ENCODE measurements at regions not wholly inside any gene's neighbourhood (a gene's known extent, or its start where the extent isn't known, plus 50 kb on each side); places are given as distances from the start of the nearest gene placed in this dataset.

DNA sequence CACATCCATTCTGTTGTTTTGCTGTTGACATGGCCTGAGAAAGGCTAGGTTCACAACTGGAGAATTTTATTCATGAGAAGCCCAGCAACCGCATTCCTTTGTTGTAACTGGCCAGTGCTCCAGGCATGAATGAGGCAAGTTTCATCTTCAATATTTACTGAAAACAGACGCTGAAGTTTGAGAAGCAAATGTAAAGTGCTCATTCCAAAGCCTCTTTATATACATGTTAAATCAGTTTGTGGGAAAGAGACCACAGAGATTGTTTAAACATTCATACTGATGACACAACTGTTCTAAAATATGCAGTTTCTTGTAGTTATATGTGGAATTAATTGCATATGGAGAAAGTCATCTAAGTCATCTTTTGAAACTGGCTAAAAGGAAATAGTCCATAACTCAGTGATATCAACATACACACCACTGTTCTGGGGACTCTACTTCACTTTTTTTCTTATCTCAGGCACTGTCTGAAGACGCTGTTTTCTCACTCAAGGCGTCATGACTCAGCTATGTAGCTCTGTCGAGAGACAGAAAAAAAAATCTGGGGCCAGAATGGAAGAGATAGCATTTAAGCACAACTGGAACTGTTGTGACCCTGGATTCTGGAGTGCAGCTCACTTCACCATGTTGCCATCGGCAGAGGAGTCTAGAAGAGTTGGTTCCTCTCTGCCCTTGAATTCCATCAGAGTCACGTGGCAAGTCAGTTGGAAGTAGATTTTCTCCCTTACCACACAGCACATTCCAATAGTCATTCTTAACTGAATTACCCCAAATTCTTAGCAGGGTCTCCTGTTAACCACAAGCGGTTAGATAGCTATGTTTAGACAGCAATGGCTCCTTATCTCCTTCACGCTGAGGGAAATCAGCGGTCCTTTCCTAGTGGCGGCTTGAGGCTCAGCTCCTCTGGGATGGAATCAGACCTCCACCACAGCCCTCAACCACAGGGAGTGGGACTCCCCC, 258.4 kb upstream of the HMGA2 start:
- DNase-seq = no peak
- TF ChIP-seq CTCF (IDR thresholded peaks at IDR 0.05) = no peak
- no peak for TF ChIP-seq POLR2A (IDR thresholded peaks at IDR 0.05)
- intact Hi-C loops (cut with DNase I) = no loop called here
- WGBS, 2 donors = 57 to 72% methylated on average over 11 of the region's 11 CpGs
- no peaks in the 10 kb centered on the region for H3K4me1 ChIP-seq
- peaks cover 0 to 2% (median 0%) of the 10 kb centered on the region in 4 donors for H3K27me3 ChIP-seq
- no peak overlapping the region for H3K4me3 ChIP-seq
- H3K27ac ChIP-seq = no peak overlapping the region
- no peaks in the 10 kb centered on the region for H3K36me3 ChIP-seq
- no peaks in the 10 kb centered on the region for H3K9me3 ChIP-seq

DNA sequence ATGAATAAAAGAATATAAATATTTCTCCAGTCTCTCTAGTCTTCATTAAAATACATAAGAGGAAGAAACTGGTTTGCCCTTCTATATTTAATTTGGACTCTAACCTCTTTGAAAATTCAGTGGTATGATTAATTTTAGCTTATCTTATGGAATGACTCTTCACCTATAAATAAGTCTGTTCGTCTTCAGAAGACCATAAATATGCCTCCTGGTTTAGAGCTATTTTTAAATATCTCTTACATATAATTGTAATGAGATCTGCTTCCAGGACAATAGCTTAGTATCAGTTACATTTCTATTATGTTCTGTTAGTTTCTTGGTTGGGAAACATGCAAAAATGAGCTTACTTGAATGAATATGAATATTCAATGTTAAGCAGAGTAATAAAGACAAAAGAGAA, 257.5 kb upstream of the HMGA2 start:
- intact Hi-C loops (cut with DNase I) = no loop called here
- no peaks in the 10 kb centered on the region for H3K36me3 ChIP-seq
- WGBS, 2 donors = 54 to 63% methylated on average over 1 of the region's 1 CpG
- H3K4me3 ChIP-seq = no peak overlapping the region
- no peak overlapping the region for H3K27ac ChIP-seq
- no peak for DNase-seq
- no peaks in the 10 kb centered on the region for H3K9me3 ChIP-seq
- peaks cover 0 to 2% (median 0%) of the 10 kb centered on the region in 4 donors for H3K27me3 ChIP-seq
- TF ChIP-seq CTCF (IDR thresholded peaks at IDR 0.05) (no peak), POLR2A (IDR thresholded peaks at IDR 0.05) (no peak)
- H3K4me1 ChIP-seq = no peaks in the 10 kb centered on the region

GRCh38 chr12:65567820-65568219, 256.5 kb upstream of the HMGA2 start:
- Histone ChIP-seq H3K9me3 (no peaks in the 10 kb centered on the region), H3K27ac (no peak overlapping the region), H3K27me3 (peaks cover 0 to 2% (median 0%) of the 10 kb centered on the region in 4 donors), H3K36me3 (no peaks in the 10 kb centered on the region), H3K4me1 (no peaks in the 10 kb centered on the region), H3K4me3 (no peak overlapping the region)
- no peak for DNase-seq
- TF ChIP-seq CTCF (IDR thresholded peaks at IDR 0.05) (no peak), POLR2A (IDR thresholded peaks at IDR 0.05) (no peak)
- 58% methylated on average over 3 of the region's 3 CpGs for WGBS, 2 donors
- intact Hi-C loops (cut with DNase I) = no loop called here

DNA sequence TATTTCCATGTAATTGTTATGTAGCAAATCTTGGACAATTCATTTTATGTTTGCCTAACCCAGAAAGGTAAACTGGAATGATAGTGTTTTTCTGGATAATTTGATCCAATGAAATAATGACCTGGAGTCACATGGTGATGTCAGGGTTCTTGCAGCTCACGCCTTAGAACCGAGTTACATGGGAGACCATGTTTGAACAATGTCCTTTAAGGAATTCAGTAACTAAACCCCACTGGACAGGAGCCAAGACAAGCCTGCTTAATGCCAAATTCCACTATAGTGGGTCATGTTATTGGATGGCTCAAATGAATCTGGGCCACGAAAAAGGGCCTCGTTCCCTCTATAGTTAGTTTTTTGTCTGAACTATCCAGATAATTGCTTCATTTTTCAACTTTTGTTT, 255.8 kb upstream of the HMGA2 start:
- H3K27ac ChIP-seq = no peak overlapping the region
- H3K4me3 ChIP-seq = no peak overlapping the region
- intact Hi-C loops (cut with DNase I) = no loop called here
- H3K4me1 ChIP-seq = no peaks in the 10 kb centered on the region
- 46 to 63% methylated on average over 4 of the region's 4 CpGs for WGBS, 2 donors
- TF ChIP-seq CTCF (IDR thresholded peaks at IDR 0.05) = no peak
- TF ChIP-seq POLR2A (IDR thresholded peaks at IDR 0.05) = no peak
- H3K36me3 ChIP-seq = no peaks in the 10 kb centered on the region
- H3K9me3 ChIP-seq = no peaks in the 10 kb centered on the region
- no peaks in the 10 kb centered on the region for H3K27me3 ChIP-seq
- no peak for DNase-seq

DNA sequence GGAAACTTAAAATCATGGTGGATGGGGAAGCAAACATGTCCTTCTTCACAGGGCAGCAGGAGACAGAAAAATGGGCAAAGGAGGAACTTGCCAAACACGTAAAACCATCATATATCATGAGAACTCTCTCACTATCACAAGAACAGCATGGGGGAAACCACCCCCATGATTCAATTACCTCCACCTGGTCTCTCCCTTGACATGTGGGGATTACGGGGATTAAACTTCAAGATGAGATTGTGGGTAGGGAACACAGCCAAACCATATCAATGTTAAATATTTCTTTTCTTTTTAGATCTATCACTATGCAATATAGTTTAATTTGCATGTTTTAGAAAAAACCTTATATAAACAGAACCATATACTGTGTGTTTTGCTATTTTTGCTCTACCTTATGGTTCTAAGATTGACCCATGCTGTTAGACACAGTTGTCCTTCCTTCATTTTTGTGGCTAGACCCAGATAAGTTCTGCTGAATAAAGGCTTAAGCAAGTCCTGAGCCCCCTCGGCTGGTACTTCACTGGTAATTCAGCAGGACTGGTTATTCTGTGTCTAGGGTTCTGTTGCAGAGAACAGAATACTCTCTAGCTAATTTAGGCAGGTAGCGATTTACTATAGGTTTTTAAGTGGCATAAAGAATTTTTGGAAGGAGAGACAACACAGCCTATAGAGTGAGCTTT, 253.7 kb upstream of the HMGA2 start:
- Histone ChIP-seq H3K9me3 (no peaks in the 10 kb centered on the region), H3K4me1 (no peaks in the 10 kb centered on the region), H3K27me3 (no peaks in the 10 kb centered on the region), H3K27ac (no peak overlapping the region), H3K36me3 (no peaks in the 10 kb centered on the region), H3K4me3 (no peak overlapping the region)
- 76 to 88% methylated on average over 4 of the region's 4 CpGs for WGBS, 2 donors
- intact Hi-C loops (cut with DNase I) = no loop called here
- no peak for DNase-seq
- TF ChIP-seq POLR2A (IDR thresholded peaks at IDR 0.05) (no peak), CTCF (IDR thresholded peaks at IDR 0.05) (no peak)
